EH (cell line): ENCODE measurements at regions not wholly inside any gene's neighbourhood (a gene's known extent, or its start where the extent isn't known, plus 50 kb on each side); places are given as distances from the start of the nearest gene placed in this dataset.
A peak's percentile ranks its signal among the peaks of the same experiment; 100 is the strongest.
"Not testable (repeated sequence)": the region's sequence is repeated elsewhere in the genome, so short reads cannot be mapped to it uniquely, and the experiment has no call there.

Experiments used
- DNase-seq: peaks from one replicate; pipeline ENCODE4 v3.0.0-alpha.2; 2015; ENCODE audit warnings: low read depth

GRCh38 chr5:90285581-90285980 lies 124.0 kb downstream of the CETN3 start:
- DNase-seq = no peak

DNA sequence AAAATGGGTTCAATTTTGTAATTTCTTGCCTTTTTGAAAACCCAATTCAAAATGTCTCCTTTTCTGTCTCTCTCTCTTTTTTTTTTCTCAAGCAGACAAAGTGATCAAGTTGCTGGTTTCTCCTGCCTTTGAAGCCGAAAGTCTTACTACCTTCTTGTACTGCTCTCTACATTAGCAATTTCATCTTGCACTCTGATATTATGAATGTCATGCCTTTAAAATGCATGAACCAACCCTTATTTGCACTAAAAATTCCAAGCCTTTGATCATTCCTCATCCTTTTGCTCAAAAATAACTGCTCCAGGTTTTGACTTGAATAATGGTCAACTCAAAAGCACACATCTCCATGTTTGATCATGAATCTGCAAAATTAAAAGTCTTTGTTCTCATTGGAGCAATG lies 125.2 kb downstream of the CETN3 start:
- DNase-seq = no peak

- no peak for DNase-seq
Measured at GRCh38 chr5:90279091-90279490, 130.5 kb downstream of the CETN3 start.

GRCh38 chr5:90274216-90274615 lies 135.3 kb downstream of the CETN3 start:
- no peak for DNase-seq

DNA sequence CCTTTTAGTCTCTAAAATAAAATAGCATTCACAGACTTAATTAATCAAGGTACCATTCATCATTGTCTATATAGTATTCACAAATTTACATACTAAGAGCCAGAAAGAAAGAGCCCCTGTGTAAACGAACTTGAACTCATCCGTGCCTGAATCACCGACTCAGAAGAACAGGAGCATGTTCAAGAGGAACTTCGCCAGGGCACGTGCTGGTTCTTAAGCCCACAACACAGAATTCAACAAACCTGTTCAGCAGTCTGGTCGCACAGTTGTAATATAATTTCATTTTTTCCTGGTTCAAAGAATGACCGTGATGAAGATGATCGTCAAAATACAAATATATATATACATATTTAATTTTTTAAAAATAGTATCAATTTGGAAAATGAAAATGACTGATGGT lies 141.9 kb downstream of the CETN3 start:
- DNase-seq = no peak

- no peak for DNase-seq
Measured at GRCh38 chr5:90265545-90265857, 144.1 kb downstream of the CETN3 start.

DNA sequence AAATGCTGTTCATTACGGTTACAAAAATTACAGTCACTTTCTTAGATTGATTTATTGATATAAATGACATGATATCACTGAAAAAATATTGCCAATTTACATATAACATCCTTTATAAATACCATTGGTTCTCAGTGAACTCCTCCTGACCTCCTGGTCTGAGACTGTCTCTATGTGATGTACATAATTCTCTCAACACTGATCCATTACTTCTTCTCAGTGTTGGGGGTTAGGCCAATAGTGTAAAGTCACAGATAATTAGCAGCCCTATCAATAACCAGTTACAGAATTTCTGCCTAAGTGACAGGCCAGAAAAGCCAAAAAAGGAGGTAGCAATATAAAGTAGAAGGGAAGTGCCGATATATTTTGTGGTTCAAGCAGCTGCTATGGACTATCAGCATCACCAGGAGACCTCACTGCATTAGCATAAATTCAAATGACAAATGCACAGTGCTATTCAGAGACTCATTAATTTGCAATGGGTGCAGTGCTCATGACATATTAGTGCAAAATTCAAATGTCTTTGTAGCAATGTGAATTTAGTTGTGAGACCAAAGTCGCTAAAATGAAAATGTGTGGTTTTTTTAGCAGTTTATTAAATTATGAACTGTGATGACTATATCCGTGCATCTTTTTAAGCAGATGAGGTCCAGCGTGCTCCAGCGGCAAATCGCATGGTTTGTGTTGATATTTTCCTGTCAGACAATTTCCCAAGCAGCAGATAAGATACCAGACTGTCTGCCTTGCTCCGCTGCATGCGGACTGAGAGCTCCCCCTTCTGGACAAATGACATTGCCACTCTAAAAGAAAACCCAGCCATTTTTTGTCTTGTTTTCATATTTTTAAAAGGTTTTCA lies 144.6 kb downstream of the CETN3 start:
- DNase-seq = peak; percentile 61

GRCh38 chr5:90263102-90263820 lies 146.3 kb downstream of the CETN3 start:
- no peak for DNase-seq

DNA sequence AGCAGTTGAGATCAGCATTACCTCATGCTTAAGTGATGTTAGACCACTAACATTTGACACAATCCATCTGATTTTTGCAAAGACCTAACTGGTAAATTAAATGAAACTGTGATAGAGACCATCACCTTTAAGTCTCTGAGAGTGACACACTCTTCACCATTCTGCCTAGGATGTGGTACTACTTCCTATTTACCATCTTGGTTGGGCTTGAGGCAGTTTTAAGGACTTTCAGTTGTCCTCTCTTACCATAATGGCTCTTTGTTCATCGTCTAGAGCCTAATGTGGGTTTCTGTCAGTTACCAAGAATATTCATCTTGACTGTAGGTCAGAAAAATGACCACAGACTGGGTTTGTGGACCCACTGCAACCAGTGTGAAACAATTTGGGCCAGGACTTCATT lies 158.1 kb downstream of the CETN3 start:
- DNase-seq = no peak

DNA sequence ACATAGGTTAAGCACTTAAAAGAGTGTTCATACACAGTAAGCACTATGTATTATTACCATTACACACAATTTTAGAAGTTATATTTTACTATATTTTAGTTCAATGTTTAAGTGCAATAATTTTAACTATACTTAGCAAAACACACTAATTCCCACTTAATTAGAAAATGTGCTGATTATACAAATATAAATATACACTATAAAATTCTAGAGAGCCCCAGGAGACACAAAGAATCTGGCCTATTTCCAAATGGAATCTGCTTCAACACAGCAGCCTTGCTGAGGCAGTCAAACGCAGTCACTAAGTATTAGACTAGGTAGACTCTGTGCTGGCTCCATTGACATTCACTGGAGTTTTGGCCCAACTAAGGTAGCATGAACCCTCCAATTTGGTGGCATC lies 160.9 kb downstream of the CETN3 start:
- no peak for DNase-seq

DNA sequence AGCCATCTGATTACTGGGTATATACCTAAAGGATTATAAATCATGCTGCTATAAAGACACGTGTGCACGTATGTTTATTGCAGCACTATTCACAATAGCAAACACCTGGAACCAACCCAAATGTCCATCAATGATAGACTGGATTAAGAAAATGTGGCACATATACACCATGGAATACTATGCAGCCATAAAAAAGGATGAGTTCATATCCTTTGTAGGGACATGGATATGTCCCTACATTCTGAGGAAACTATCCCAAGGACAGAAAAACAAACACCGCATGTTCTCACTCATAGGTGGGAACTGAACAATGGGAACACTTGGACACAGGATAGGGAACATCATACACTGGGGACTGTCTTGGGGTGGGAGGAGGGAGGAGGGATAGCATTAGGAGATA lies 165.7 kb downstream of the CETN3 start:
- DNase-seq = not testable (repeated sequence)

DNA sequence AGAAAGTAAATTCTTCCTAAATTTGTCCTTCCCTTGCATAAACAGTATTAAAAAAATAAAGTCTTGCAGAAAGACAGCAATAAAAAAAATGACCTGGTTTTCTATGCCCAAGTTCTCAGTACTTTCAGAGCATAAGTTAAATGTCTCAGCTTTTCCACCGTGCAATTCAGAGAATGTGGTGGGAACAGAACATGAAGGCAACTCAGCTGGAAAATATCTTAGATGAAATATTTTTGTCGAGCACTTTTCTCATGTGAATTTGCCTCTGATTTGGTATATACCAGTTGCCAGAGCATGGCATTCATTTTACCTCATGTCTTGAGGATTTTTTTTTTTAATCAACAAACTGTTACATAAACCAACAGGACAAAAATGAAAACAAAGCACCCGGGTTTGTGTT lies 176.1 kb downstream of the CETN3 start:
- no peak for DNase-seq

- no peak for DNase-seq
Measured at GRCh38 chr5:90231688-90232087, 177.9 kb downstream of the CETN3 start.

GRCh38 chr5:90227683-90228082 lies 181.9 kb downstream of the CETN3 start:
- DNase-seq = no peak

GRCh38 chr5:90226433-90227099 lies 183.0 kb downstream of the CETN3 start:
- no peak for DNase-seq

DNA sequence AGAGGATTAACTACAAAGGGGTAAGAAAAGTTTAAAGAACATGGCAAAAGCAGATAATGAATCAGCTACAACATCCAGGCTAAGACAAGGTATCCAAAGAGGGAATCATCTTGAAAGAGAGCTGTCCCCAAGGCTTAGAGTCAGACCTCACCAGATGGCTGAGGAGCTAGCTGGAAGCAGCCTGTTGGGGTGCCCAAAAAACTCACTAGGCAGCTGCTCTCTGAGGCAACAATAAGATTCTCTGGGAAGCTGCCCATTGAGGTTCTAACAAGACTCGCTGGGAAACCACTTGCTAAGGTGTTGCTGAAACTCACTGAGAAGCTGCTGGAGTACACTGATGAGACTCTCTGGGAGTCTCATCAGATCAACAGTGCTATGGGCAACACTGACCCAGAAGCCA lies 185.2 kb downstream of the CETN3 start:
- DNase-seq = no peak

DNA sequence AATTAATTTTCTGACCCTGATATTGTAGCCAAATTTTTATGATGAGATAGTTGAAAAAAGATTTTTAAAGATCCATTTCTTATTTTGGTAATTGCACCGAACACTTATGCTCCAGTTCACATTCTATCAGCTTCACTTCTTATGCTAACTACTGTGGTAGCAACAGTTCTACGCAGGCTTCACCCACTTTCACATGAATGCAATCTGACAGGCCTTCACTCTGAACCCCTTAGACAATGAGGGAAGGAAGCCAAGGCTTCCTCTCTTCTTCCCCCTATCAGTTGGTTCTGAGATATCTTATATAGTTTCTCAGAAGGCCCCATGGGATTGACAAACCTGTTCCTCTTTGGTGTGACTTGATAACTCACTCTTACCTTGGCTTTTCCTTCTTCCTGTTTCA lies 185.8 kb downstream of the CETN3 start:
- DNase-seq = no peak

- DNase-seq = no peak
Measured at GRCh38 chr5:90221951-90222350, 187.6 kb downstream of the CETN3 start.

DNA sequence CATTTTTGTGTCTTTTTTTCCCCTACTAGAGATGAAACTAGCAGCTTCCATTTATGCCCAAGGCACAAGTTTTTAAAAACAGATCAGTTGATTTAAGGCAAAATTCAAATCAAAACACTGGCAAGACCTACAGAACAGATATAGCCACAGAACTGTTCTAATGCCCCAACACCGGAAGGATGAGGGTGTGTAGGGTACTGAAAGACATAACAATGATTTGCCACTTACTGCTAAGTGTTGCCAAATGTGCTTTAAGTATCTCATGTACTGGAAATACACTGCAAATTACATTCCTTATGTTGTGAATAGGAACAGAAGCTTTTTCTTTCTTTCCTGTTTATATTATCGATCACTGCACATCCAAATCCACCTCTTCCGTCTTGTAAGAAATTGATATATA lies 189.0 kb downstream of the CETN3 start:
- no peak for DNase-seq

DNA sequence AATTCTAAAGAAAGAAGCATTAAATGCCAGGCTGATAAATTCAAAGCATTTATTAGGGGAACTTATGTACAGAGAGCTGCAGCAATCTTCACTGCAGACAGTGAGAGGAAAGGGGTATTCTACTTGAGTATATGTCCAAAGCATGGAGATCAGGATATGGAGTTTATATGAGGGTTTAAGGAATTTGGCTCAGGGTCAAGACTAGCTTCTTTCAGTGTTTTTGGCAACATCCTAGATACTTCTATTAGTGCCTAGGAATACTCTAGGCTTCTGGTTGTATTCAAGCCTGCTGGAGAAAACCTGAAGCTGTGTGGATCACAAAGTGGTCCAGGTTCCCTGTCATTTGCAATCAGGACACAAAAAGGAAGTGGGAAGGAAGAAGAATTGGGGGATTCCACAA lies 194.6 kb downstream of the CETN3 start:
- DNase-seq = no peak

GRCh38 chr5:90208323-90208722 lies 201.2 kb downstream of the CETN3 start:
- DNase-seq = not testable (repeated sequence)

- no peak for DNase-seq
Measured at GRCh38 chr5:90201923-90202322, 207.6 kb downstream of the CETN3 start.

- no peak for DNase-seq
Measured at GRCh38 chr5:90193185-90193822, 216.3 kb downstream of the CETN3 start.
